Lung microvascular endothelial cell (primary cell): ENCODE measurements at regions not wholly inside any gene's neighbourhood (a gene's known extent, or its start where the extent isn't known, plus 50 kb on each side); places are given as distances from the start of the nearest gene placed in this dataset.

Source experiments
- DNase-seq, 2 donors: peaks; one replicate each; pipeline versions ENCODE4 v3.0.0 to v3.0.0-alpha.2; 2010; ENCODE audit warnings: low read depth in 2 of 2

GRCh38 chr10:128962182-128962581, 504.9 kb upstream of the MGMT start:
- DNase-seq: no peak

GRCh38 chr10:128963211-128964099, 503.6 kb upstream of the MGMT start:
- DNase-seq: no peak

- no peak for DNase-seq
These were observed 503.0 kb upstream of the MGMT start for GRCh38 chr10:128964100-128964403.

GRCh38 chr10:128967980-128968756, 498.9 kb upstream of the MGMT start:
- DNase-seq: no peak

- no peak for DNase-seq
These were observed 497.5 kb upstream of the MGMT start for GRCh38 chr10:128969551-128969950.

- no peak for DNase-seq
These were observed 495.5 kb upstream of the MGMT start for GRCh38 chr10:128971374-128972035.

- no peak for DNase-seq
These were observed 495.0 kb upstream of the MGMT start for GRCh38 chr10:128972036-128972405.

- DNase-seq: no peak
These were observed 493.8 kb upstream of the MGMT start for GRCh38 chr10:128973221-128973620.

- DNase-seq: no peak
These were observed 490.2 kb upstream of the MGMT start for GRCh38 chr10:128976856-128977255.

GRCh38 chr10:128978211-128978610, 488.8 kb upstream of the MGMT start:
- no peak for DNase-seq

- no peak for DNase-seq
These were observed 487.6 kb upstream of the MGMT start for GRCh38 chr10:128979405-128979804.

GRCh38 chr10:128981251-128981650, 485.8 kb upstream of the MGMT start:
- no peak for DNase-seq

- no peak for DNase-seq
These were observed 485.0 kb upstream of the MGMT start for GRCh38 chr10:128981881-128982615.

- no peak for DNase-seq
These were observed 484.5 kb upstream of the MGMT start for GRCh38 chr10:128982616-128982915.

GRCh38 chr10:128985036-128985435, 482.0 kb upstream of the MGMT start:
- no peak for DNase-seq

GRCh38 chr10:128990986-128991385, 476.1 kb upstream of the MGMT start:
- DNase-seq: no peak

GRCh38 chr10:128992770-128993169, 474.3 kb upstream of the MGMT start:
- no peak for DNase-seq

- no peak for DNase-seq
These were observed 473.6 kb upstream of the MGMT start for GRCh38 chr10:128993443-128993842.

GRCh38 chr10:128993911-128994538, 473.0 kb upstream of the MGMT start:
- DNase-seq: no peak

- no peak for DNase-seq
These were observed 472.4 kb upstream of the MGMT start for GRCh38 chr10:128994598-128995143.

- no peak for DNase-seq
These were observed 471.4 kb upstream of the MGMT start for GRCh38 chr10:128995676-128996075.
